GM19397 (cell line): ENCODE measurements at regions not wholly inside any gene's neighbourhood (a gene's known extent, or its start where the extent isn't known, plus 50 kb on each side); places are given as distances from the start of the nearest gene placed in this dataset.

ENCODE experiments used
- ATAC-seq: cut with Tn5 transposase; IDR thresholded peaks from one replicate; pipeline ENCODE4 v1.9.1; 2021; ENCODE audit warnings: mild to moderate bottlenecking, moderate library complexity; ENCODE audit not compliant: unreplicated experiment

DNA sequence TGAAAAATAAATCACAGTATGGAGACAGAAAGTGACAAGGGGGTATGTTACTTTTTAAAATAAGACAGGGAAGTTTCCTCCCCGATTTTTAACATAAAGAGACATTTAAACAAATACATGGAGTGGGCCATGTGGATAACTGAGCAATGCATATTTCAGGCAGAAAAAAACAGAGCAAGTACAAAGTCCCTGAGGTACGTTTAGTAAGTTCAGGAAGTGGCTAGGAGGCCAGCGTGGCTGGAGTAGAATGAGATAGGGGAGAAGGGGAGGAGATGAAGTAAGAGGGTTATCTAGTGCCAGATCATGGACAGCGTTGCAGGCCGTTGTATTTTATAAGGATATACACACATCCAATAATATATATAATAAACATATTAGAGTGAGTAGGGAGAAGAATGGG lies 84.2 kb upstream of the ELL2 start:
- ATAC-seq = no peak

DNA sequence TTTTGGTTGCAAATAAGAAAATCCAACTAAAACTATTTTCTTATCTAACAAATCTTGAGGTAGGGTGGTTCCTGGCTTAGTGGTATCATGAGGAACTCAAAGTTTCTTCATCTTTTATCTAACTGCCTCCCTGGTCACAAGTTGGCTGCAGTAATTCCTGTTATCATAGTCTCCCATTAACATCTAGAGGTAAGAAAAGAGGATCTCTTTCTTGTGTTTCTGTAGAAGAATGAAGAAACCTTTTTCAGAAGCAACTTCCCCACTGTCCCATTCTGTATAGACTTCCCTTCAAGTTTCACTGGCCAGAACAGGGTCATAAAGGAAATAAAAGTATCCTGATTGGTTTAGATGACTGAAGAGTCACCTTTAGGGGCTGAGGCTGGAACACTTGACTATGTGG lies 81.8 kb upstream of the ELL2 start:
- no peak for ATAC-seq

DNA sequence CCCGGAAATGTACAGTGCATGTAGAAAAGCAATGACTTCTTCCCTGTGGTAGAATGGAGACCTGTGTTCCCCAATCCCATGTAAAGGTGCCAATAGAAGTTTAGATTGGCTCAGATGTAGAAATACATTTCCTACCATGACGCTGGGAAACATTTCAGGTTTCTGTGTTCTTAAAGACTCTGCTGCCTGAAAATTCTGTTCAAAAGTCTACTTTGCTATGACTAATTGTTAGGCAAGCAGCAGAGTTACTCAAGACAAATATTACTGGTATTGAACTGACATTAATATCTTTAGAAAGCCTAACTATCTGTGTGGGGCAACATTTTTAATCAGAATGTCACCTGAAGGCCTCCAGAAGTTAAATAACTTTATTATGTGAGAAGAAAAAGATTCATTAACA lies 75.5 kb upstream of the ELL2 start:
- ATAC-seq = no peak

DNA sequence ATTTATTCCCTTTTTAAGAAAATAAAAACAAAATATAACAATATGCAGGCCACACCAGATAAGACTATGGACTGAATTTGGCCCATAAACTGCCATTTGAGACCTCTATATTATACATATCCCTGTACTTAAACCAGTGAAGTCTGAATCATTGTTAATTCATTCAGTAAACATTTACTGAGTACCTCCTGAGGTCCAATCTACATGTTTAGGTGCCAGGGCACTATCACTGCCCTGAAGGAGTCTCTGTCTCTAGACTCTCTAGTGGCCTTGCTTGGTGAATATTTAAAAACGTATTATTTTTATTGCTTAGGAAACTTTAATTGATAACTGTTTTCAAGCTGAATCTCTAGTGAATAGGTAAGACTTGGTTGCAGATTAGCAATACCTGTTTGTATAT lies 74.7 kb upstream of the ELL2 start:
- no peak for ATAC-seq

DNA sequence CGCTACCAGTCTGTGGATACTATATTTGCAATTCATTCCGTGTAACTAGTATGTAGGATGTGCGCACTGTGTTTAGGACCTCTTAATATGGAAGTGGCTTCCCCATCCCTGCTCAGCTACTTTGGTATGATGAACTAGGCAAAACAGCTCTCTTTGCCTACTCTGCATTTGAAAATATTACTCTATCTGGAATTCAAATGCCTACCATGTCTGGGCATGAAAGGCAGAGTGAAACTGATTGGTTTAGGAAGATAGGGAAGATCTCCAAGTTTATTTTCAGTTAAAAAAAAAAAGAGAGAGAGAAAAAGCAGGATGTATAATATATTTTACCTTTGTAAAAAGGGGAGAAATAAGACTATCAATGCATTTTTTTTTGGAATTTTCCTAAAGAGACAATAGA lies 74.1 kb upstream of the ELL2 start:
- ATAC-seq = no peak

DNA sequence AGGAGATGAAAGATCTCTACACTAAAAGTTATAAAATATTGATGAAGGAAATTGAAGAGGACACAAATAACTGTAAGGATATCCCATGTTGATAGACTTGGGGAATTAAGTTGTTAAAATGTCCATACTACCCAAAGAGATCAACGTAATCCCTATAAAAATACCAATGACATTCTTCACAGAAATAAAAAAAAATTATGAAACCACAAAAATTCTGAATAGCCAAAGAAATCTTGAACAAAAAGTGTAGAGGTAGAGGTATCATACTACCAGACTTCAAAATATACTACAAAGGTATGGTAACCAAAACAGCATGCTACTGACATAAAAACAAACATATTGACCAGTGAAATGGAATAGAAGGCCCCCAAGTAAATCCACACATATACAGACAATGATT lies 71.5 kb upstream of the ELL2 start:
- no peak for ATAC-seq

DNA sequence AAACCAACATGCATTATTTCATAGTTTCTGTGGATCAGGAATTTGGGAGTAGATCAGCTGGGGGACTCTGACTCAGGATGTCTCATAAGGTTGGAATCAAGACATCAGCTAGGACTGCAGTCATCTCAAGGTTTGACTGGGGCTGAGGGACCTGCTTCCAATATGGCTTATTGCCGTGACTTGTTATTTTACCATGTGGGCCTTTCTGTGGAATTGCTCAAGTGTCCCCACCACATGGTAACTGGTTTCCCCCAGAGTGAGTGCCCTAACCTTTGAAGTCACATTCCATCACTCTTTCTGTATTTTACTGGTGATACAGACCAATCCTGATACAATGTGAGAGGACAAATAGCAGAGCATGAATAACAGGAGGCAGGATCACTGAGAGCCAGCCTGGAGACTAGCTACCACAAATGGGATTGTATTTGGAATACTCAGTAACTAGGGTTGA lies 70.2 kb upstream of the ELL2 start:
- no peak for ATAC-seq

DNA sequence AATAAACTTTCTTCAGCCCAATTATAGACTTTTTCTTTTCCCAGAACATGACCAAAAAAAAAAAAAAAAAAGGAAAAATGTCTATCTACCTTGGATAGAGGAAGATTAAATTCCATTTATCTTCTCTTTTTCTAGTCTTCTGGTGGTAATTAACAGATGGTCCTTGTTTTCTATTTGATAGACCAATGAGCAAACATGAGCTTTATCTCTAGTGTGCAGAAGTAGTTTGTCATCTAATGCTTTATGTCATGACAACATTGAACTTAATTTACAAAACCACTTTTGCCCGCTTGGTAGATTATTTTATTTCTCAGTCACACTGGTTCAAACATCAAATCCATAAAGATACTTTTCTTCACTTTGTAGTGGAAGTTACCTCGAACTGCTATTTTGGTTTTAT lies 69.5 kb upstream of the ELL2 start:
- ATAC-seq = no peak

DNA sequence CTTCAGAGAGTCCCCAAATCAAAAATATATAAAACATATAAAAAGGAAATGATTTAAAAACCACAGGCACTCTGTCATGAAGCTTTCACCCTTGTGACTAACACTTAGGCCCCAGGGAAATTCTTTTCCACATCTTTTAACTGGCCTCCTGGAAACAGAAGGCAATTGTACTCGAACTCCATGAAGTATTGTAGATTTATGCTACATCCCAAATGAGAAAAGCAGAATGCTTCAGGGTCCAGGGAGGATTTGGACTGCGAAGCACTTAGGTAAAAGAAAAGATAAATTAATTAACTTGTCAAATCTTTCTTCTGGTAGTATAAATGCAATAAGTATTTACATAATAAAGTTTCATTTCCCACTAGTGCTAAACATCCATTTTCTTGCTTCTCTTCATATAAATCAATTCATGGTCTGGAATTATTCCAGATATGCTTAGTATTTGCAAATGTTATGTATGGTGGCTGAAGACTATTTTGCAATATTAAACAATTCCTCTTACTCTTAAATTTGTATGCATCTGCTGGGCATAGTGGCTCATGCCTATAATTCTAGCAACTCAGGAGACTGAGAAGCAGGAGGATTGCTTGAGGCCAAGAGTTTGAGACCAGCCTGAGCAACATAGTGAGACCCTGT lies 64.9 kb upstream of the ELL2 start:
- no peak for ATAC-seq

DNA sequence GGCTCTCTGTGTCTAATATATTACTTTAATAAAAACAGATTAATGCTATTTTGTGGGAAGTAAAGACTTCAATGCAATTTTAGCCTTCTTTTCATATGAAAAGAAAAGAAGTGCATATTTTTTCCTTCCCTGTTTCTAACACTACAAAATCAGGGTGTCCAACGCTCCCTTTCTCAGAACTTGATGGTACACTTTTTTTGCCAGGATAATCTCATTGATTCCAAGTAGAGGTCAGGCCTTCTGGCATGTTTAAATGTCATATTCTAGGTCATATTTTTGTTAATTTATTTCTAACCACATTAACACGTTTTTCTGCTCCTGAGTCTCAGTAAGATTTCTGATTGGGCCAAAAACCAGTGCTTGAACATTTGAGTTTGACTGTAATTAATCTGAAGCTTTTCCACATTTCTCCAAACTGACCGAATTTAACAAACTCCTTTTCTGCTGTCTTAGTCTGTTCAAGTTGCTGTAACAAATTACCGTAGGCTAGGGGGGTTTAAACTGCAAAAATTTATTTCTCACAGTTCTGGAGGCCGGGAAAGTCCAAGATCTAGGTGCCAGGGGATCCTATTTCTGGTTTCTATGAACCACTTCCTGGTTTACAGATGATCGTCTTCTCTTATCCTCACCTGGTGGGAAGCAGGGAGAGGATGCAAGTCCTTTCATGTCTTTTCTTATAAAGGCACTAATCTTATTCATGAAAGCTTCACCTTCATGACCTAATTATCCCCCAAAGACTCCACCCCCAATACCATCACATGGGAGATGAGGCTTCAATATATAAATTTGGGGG lies 63.2 kb upstream of the ELL2 start:
- ATAC-seq = no peak

DNA sequence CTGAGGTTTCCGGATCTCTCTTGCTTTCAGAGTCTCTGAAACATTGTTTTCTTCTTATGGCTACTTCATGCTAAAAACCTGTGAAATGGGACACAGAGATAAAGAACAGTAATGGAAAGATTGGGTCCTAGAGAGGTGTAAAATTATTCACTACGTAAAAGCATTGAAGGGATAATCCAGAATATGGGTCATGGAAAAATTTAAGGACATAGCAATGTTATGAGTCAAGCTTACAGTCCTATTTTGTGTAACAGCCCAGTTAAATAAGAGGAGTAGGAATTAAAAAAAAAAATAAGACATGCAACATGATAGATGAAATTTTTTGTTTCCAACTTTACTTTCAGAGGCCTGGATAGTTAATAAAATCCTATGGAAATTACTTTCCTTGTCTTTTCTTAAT lies 61.9 kb upstream of the ELL2 start:
- no peak for ATAC-seq

DNA sequence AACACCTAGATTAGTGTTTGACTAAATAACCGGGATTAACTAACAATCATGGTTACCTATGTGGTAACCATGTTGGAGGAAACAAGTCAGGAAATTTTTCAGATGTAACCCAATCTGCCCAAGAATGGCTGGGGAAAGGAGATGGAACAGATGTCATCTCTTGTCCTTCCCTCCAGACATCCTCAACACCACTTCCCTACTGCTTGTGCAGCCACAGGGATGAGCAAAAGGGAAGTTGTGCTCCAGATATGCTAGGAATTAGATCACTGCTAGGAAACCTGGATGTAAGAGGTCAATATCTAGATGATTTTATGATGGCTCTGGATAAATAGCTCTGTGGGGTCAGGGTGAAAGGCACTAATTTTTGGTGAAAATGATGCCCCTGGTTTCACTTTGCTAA lies 61.3 kb upstream of the ELL2 start:
- no peak for ATAC-seq

DNA sequence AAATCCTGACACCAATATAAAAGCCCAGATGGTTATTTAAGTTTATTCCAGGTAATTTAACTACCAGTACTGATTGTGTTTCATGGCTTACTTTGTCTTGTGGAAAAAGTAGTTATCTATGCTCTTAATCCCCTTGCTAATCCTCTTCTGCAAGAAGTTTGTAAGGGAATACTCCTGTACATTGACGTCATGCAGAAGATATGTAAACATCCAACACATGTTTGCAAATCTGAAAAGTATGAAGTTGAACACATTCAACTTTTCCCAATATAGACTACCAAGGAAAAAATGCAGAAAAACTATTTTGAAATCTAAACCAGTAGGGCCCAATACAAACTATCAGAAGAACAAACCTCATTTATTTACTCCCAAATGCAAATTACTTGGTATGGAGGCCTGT lies 56.3 kb upstream of the ELL2 start:
- ATAC-seq = no peak

DNA sequence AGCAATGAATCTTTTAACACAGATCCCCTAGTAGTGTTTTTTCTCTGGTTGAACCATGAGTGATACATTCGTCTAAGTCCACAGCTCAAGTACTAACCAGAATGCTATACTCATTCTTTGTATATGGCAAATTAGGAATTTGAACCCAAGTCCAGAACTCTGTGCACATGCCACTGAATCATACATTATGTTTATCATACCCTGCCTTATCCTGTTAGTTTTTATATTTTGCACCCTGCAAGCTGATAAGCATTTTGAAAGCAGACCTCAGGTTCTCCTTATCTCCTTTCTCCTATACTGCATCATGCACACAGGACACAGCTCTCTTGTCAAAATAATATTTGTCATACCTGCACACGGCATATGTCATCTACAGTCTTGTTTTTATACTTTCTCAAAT lies 54.6 kb upstream of the ELL2 start:
- no peak for ATAC-seq

DNA sequence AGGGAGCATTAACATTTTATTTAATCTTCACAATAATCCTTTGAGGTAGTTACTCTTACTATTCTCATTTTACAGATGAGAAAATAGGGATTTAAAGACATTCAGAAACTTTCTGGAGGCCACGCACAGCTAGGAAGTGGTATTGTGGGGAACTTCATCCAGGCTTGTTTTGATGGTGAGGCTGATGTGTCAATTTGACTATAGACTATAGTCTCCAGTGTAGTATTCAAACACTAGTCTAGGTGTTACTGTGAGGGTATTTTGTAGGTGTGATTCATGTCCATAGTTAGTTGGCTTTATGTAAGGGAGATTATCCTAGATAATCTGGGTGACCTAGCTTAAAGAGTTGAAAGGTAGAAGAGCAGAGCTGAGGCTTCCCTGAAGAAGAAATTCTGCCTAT lies 54.1 kb upstream of the ELL2 start:
- no peak for ATAC-seq

DNA sequence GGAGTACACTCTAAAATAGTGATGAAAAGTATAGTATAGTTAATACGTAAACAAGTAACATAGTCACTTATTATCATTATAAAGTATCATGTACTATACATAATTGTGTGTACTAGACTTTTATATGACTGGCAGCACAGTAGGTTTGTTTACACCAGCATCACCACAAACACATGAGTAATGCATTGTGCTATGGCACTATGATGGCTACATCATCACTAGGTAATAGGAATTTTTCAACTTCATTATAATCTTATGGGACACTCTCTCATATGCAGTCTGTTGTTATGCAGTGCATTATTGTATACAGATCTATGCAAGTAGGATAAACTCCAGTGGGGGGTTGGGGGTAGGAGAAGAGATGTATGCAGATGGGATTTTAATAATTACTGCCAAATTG lies 52.7 kb upstream of the ELL2 start:
- no peak for ATAC-seq

DNA sequence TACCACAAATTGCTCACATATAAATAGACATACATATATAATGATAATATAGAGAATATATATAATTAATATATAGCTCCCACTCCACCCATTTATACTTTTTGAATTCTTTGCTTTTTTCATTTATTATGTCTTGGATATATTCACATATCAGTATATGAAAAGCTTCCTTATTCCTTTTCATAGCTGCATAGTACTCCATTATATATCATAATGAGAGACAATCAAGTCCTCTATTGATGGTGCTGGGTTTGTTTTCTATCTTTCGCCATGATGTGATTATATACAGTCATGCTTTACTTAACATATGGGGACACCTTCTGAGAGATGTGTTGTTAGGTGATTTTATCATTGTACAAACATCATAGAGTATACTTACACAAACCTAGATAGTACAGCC lies 51.6 kb upstream of the ELL2 start:
- no peak for ATAC-seq

DNA sequence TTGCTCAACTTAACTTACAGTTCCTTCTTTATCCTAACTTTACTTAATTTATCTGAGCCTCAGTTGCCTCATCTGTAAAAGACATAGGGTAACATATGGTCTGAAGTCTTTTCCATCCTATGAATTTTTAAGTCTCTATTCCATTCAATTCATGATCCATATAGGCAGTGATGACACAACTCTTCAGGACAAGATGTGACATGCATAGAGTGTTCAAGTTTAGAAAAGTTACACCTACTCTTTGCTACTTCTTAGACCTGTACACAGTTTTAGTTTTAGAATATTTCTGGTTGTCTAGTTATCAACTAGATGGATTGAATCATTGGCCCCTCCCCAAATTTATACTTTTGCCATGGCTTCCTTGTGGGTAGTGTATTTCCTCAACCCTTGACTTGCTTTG lies 50.7 kb upstream of the ELL2 start:
- no peak for ATAC-seq
